ENCODE measurements at regions not wholly inside any gene's neighbourhood (a gene's known extent, or its start where the extent isn't known, plus 50 kb on each side); places are given as distances from the start of the nearest gene placed in this dataset.

- TF ChIP-seq CTCF (IDR thresholded peaks at IDR 0.05): no peak
- no peak for TF ChIP-seq EP300 (IDR thresholded peaks at IDR 0.05)
These were observed 147.8 kb upstream of the SESN3 start for GRCh38 chr11:95378789-95379188.
